SU-DHL-6 (cell line): ENCODE measurements at regions not wholly inside any gene's neighbourhood (a gene's known extent, or its start where the extent isn't known, plus 50 kb on each side); places are given as distances from the start of the nearest gene placed in this dataset.

ENCODE experiments used
- CTCF ChIP-seq: fragments of 200-600 bp; sonication (generic); IDR thresholded peaks from one replicate; pipeline ENCODE4 v1.5.1; 2017; ENCODE audit warnings: antibody characterized with exemption, mild to moderate bottlenecking, low read length, moderate library complexity; ENCODE audit not compliant: insufficient read depth, poor library complexity, severe bottlenecking
- EZH2phosphoT487 ChIP-seq: fragments of 200-600 bp; sonication (generic), shearing (Covaris generic); conservative IDR thresholded peaks from 2 replicates; pipeline ENCODE4 v1.6.1; 2018; ENCODE audit warnings: mild to moderate bottlenecking, antibody characterized with exemption, low read length, moderate library complexity, mixed read lengths

- TF ChIP-seq CTCF, result no peak
- no peak for TF ChIP-seq EZH2phosphoT487
These were observed 63.6 kb upstream of the JAK2 start for GRCh38 chr9:4921449-4921848.
